Right lobe of liver (tissue), 4 donors: ENCODE measurements at regions not wholly inside any gene's neighbourhood (a gene's known extent, or its start where the extent isn't known, plus 50 kb on each side); places are given as distances from the start of the nearest gene placed in this dataset.

Experiments
- CTCF ChIP-seq, 4 donors: fragments of 200-600 bp in 3 of 4; fragments of 450-650 bp in 1 of 4; IDR thresholded peaks; one replicate each; pipeline versions ENCODE4 v1.5.1 to v1.8.0; 2016 to 2022; ENCODE audit warnings: antibody characterized with exemption in 4 of 4, mild to moderate bottlenecking in 2 of 4
- POLR2A ChIP-seq: fragments of 450-650 bp; IDR thresholded peaks from one replicate; pipeline ENCODE4 v1.6.1; 2017; ENCODE audit warnings: antibody characterized with exemption, mild to moderate bottlenecking
- donor health status: DM: no; HTN: no; CAD: no.
- donor health status: DM: no; HTN: no; CAD: no.
- donor health status: DM: no; HTN: yes; CAD: no.

GRCh38 chr11:39674761-39675160 lies 1784.7 kb downstream of the LRRC4C start:
- TF ChIP-seq POLR2A, result no peak
- no peak for TF ChIP-seq CTCF (IDR thresholded peaks at IDR 0.05)
